ENCODE measurements at regions not wholly inside any gene's neighbourhood (a gene's known extent, or its start where the extent isn't known, plus 50 kb on each side); places are given as distances from the start of the nearest gene placed in this dataset.

DNA sequence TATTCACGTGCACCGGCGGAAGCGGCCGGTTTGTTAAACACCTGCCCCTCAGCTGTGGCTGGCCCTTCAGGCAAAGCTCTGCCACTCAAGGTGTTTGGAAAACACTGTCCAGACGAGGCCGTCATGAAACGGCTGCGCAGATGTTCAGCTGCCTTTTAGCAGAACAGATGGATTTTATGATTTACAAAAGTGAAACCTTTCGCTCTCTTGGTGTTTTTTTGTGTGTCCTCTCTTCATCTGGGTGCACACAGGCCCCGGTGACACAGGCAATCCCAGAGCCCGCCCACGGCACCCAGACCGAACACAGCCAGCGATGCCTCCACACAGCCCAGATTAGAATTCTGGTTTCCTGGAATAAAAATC lies 397.0 kb downstream of the SMOC2 start:
- DNase-seq (ENCODE audit: insufficient read length) = no peak
- TF ChIP-seq POLR2A (IDR thresholded peaks at IDR 0.05; ENCODE audit: low read depth, low read length) (no peak), POLR2AphosphoS5 (IDR thresholded peaks at IDR 0.05; ENCODE audit: low read depth, low read length) (no peak), TAF1 (IDR thresholded peaks at IDR 0.05; ENCODE audit: borderline replicate concordance, low read depth, low read length) (no peak)
- no peak for FAIRE-seq

DNA sequence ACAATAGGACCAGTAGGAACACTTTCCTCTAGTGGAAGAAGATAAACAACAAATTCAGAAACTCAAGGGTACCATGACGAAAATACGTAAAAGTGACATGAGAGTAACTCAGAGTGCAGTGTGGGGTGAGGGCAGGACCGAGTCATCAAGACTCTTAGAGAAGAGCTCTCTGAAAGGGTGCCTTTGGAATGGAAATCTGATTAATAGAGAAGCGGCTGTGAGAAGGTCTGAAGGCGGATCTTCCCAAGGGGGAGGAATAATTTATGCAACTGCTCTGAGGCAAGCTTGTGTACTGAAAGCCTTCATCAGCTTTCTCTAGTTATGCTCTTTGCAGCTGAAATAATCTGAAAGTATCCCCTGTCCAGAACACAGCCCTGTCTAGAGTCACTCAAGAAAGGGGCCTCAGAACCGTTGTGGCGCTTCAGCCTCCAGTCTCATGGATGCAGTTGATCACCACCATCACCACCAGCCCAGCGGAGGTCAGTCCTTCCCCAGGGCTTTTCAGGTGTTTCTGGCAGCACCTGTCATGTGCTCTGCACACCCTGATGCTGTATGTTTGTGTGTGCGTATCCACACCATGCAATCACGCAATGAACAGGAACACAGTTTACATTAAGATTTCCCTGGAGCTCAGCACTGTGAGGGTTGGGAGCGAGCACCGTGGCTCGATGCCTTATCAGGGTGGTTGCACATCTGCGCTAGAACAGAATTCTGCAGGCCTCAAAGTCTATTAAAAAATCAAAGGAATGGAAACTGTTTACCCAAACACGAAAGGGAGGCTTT lies 396.5 kb downstream of the SMOC2 start:
- FAIRE-seq (no peak), DNase-seq (ENCODE audit: insufficient read length) (no peak)
- TF ChIP-seq TAF1 (IDR thresholded peaks at IDR 0.05; ENCODE audit: borderline replicate concordance, low read depth, low read length) (no peak), POLR2A (IDR thresholded peaks at IDR 0.05; ENCODE audit: low read depth, low read length) (no peak), POLR2AphosphoS5 (IDR thresholded peaks at IDR 0.05; ENCODE audit: low read depth, low read length) (no peak)

DNA sequence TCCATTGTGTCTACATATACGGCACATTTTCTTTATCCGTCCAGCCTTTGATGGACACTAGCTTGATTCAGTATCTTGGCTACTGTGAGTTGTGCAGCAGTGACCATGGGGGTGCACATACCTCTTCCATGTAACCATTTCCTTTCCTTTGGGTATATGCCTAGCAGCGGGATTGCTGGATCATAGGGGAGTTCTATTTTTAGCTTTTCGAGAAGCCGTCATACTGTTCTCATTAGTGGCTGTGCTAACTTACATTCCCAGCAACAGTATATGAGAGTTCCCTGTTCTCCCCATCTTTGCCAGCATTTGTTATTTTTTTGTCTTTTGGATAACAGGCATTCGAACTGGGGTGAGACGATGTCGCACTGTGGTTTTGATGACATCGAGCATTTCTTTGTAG lies 395.0 kb downstream of the SMOC2 start:
- no peak for TF ChIP-seq POLR2AphosphoS5 (IDR thresholded peaks at IDR 0.05; ENCODE audit: low read depth, low read length)
- no peak for TF ChIP-seq POLR2A (IDR thresholded peaks at IDR 0.05; ENCODE audit: low read depth, low read length)
- no peak for TF ChIP-seq TAF1 (IDR thresholded peaks at IDR 0.05; ENCODE audit: borderline replicate concordance, low read depth, low read length)
- FAIRE-seq = no peak

DNA sequence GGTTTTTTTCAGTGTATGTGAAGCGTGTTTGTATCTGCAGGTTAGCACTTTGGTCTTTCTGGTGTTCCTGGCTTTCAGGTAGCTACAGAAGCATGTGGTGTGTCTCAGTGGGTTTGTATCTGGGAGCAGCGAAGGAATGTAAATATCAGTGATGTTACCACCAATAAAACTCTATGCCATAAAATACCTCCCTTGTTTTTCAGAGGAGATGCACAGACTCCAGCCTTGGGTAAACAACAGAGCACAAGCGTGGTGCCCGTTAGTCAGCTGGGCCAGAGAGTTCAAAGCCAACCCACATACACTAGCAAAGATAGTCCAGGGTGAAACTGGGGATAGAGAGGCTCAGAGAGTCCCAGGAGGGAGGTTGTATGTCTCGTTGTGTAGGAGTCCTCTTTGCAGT lies 393.8 kb downstream of the SMOC2 start:
- TF ChIP-seq TAF1 (IDR thresholded peaks at IDR 0.05; ENCODE audit: borderline replicate concordance, low read depth, low read length) (no peak), POLR2A (IDR thresholded peaks at IDR 0.05; ENCODE audit: low read depth, low read length) (no peak), POLR2AphosphoS5 (IDR thresholded peaks at IDR 0.05; ENCODE audit: low read depth, low read length) (no peak)
- DNase-seq (ENCODE audit: insufficient read length) (no peak), FAIRE-seq (no peak)

More for the DNA sequence above, 395.0 kb downstream of the SMOC2 start:
- DNase-seq (ENCODE audit: insufficient read length) = no peak

DNA sequence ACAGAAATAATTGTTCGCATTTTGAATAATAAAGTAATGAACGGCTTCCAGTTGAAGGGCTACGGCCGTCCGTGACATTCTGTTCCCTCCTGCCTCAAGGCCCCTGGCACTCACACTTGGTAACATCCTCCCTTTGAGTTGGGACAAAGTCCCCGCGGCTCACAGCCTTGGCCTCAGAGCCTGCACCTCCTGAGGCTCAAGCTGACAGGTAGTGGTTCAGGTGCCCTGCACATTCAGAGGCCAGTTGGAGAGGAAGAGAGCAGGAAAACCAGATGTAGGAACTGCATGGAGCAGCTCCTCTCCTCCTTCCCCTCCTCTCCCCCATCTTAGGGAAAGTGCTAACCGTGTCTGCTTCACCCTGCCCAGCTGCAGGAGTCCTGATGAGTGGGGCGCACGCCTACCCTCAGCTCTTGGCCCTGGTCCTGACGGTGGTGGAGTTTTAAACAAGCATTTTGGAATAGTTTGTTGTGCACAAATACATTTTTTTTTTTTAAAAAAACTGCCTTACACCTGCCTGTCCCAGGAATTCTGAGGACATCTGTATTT lies 393.1 kb downstream of the SMOC2 start:
- no peak for TF ChIP-seq POLR2A (IDR thresholded peaks at IDR 0.05; ENCODE audit: low read depth, low read length)
- no peak for TF ChIP-seq POLR2AphosphoS5 (IDR thresholded peaks at IDR 0.05; ENCODE audit: low read depth, low read length)
- TF ChIP-seq TAF1 (IDR thresholded peaks at IDR 0.05; ENCODE audit: borderline replicate concordance, low read depth, low read length) = no peak
- no peak for FAIRE-seq

DNA sequence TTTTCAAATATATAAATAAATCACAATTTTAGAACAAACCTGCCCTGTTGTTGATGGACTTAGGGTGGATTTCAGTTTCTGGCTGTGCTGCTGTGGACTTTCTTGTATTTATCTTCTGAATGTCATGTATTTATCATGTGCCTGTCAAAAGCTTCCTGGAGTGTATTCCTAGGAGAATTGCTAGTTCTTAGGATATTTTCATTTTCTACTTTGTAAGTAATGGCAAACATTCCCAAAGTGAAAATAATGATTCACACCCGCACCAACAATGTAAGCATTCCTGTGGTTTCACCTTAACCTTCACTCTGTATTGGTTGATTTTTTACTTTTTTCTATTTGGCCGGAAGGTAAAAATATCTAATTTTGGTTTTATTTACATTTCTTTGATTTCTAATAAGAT lies 387.8 kb downstream of the SMOC2 start:
- FAIRE-seq (no peak), DNase-seq (ENCODE audit: insufficient read length) (no peak)
- TF ChIP-seq TAF1 (IDR thresholded peaks at IDR 0.05; ENCODE audit: borderline replicate concordance, low read depth, low read length) (no peak), POLR2A (IDR thresholded peaks at IDR 0.05; ENCODE audit: low read depth, low read length) (no peak), POLR2AphosphoS5 (IDR thresholded peaks at IDR 0.05; ENCODE audit: low read depth, low read length) (no peak)

More for the DNA sequence above, 393.1 kb downstream of the SMOC2 start:
- DNase-seq (ENCODE audit: insufficient read length) = no peak

DNA sequence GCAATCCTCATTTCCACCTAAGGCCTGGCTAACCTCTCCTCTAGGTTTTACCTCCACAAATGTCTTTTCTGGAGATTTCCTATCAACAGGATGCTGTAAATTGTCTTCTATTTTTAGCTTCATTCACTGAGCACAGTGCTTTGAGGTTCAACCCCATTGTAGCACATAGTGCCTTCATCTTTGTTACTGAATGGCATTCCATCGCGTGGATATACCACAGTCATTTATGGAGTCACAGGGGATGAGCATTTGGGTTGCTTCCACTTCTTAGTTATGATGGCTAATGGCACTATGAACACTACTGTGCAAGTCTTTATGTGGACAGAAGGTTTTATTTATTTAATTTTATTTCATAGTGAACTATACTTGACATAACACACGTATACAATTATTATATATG lies 387.1 kb downstream of the SMOC2 start:
- DNase-seq (ENCODE audit: insufficient read length) (no peak), FAIRE-seq (no peak)

DNA sequence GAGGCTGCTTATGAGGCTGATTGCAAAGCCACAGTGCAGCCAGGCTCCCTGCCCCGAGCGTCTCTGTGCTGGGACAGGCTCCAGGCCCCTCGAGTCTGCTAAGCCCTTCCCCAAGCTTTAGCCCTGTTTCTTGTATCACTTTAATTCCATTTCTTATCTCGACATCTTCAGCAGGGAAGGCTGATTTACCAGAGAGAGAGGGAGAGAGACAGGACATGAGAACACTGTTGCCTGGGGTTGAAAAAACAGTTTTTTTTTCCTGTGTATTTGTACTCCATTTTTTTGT lies 386.5 kb downstream of the SMOC2 start:
- TF ChIP-seq POLR2AphosphoS5 (IDR thresholded peaks at IDR 0.05; ENCODE audit: low read depth, low read length) = no peak
- TF ChIP-seq TAF1 (IDR thresholded peaks at IDR 0.05; ENCODE audit: borderline replicate concordance, low read depth, low read length) = no peak
- no peak for TF ChIP-seq POLR2A (IDR thresholded peaks at IDR 0.05; ENCODE audit: low read depth, low read length)
- FAIRE-seq (no peak), DNase-seq (ENCODE audit: insufficient read length) (no peak)

More for the DNA sequence above, 387.1 kb downstream of the SMOC2 start:
- TF ChIP-seq POLR2A (IDR thresholded peaks at IDR 0.05; ENCODE audit: low read depth, low read length) (no peak), POLR2AphosphoS5 (IDR thresholded peaks at IDR 0.05; ENCODE audit: low read depth, low read length) (no peak), TAF1 (IDR thresholded peaks at IDR 0.05; ENCODE audit: borderline replicate concordance, low read depth, low read length) (no peak)

DNA sequence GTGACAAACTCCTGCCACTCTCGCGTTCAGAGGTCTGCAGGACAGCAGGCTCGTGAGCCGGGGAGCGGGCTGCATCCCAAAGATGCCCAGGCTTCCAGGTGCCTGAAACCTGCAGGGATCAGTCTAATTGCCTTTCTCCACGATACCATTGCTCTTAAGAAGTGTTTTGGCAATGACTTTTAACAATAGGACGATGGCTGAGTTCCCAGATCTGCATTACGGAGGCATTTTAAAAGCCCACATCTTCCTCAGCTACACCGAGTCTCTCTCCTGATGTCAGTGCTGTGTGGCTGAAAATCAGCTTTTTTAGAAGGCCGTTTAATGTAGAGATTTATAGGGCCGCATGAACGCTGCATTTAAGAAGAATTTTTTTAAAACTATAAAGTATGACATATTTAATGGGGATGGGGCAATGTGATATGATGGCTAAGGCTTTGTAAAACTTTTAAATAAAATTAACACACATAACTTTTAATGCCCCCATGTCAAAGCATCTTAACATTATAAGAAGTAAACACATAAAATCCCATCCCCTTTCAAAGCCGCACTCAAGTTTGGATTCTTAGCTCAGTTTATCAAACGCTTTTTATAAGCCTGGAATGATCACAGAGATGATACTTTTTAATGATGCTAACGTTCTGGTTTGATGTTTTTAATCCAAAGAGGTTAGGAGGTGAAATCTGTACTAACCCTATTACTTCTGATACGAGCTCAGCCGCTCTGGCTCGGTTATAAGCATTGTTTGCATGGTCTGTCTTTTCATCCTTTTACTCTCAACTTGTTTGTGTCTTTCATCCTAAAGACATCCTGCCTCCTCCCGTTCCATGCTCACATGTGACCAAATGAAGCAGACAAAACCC lies 386.0 kb downstream of the SMOC2 start:
- TF ChIP-seq TAF1 (IDR thresholded peaks at IDR 0.05; ENCODE audit: borderline replicate concordance, low read depth, low read length) = no peak
- no peak for TF ChIP-seq POLR2AphosphoS5 (IDR thresholded peaks at IDR 0.05; ENCODE audit: low read depth, low read length)
- DNase-seq (ENCODE audit: insufficient read length) = no peak
- no peak for FAIRE-seq

DNA sequence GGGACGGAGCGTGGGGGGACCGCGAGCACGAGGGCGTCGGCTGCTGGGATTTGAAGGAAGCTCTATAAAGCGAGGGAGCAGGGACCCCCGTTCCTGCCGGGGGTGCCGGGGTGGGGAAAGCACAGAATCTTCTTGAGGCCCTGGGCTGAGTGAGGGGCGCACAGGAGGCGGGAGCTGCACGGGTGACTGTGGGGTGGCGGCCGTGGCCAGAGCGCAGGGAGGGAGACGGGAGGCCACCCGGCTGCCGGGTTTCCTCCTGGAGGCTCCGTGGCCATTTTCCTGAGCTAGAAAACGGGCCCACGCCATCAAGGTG lies 385.1 kb downstream of the SMOC2 start:
- FAIRE-seq = no peak
- no peak for DNase-seq (ENCODE audit: insufficient read length)
- TF ChIP-seq TAF1 (IDR thresholded peaks at IDR 0.05; ENCODE audit: borderline replicate concordance, low read depth, low read length) (no peak), POLR2AphosphoS5 (IDR thresholded peaks at IDR 0.05; ENCODE audit: low read depth, low read length) (no peak), POLR2A (IDR thresholded peaks at IDR 0.05; ENCODE audit: low read depth, low read length) (no peak)

DNA sequence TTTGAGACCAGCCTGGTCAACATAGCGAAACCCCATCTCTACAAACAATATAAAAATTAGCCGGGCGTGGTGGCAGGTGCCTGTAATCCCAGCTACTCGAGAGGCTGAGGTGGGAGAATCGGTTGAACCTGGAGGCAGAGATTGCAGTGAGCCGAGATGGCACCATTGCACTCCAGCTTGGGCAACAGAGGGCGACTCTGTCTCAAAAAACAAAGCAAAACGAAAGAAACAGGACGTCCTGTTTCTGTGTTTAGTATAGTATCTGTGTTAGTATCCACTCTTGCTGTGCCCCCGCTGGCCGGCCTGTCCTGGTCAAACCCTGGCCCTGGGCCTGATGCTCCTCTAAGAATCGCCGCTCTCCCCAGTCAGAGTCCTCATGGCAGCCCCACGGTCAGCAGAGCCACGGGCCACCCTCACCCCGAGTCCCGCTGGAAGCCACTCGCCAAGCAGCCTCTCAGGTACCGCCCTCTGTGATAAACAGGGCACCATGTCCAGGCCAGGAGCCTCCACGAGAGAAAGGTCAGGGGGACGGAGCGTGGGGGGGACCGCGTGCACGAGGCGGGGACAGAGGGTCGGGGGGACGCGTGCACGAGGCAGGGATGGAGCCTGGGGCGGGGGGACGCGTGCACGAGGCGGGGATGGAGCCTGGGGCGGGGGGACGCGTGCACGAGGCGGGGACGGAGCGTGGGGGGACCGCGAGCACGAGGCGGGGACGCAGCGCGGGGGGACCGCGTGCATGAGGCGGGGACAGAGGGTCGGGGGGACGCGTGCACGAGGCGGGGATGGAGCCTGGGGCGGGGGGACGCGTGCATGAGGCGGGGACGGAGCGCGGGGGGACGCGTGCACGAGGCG lies 384.5 kb downstream of the SMOC2 start:
- no peak for TF ChIP-seq POLR2A (IDR thresholded peaks at IDR 0.05; ENCODE audit: low read depth, low read length)
- TF ChIP-seq TAF1 (IDR thresholded peaks at IDR 0.05; ENCODE audit: borderline replicate concordance, low read depth, low read length) = no peak
- TF ChIP-seq POLR2AphosphoS5 (IDR thresholded peaks at IDR 0.05; ENCODE audit: low read depth, low read length) = no peak
- DNase-seq (ENCODE audit: insufficient read length) (no peak), FAIRE-seq (no peak)

Measured in GM12892 (cell line).